Esophagus muscularis mucosa (tissue), 4 donors: ENCODE measurements at regions not wholly inside any gene's neighbourhood (a gene's known extent, or its start where the extent isn't known, plus 50 kb on each side); places are given as distances from the start of the nearest gene placed in this dataset.

Experiments used
- CTCF ChIP-seq, 3 experiments: fragments of 200-600 bp in 2 of 3; fragments of 450-650 bp in 1 of 3; sonication (generic) in 2 of 3; IDR thresholded peaks; one replicate each; pipeline ENCODE4 v1.5.1; 2017 to 2019; ENCODE audit warnings: antibody characterized with exemption in 3 of 3, mild to moderate bottlenecking in 2 of 3, moderate library complexity in 1 of 3
- EP300 ChIP-seq: sonication (generic); formaldehyde crosslinking; IDR thresholded peaks from one replicate; pipeline ENCODE4 v1.6.1; 2017; ENCODE audit warnings: antibody characterized with exemption
- POLR2A ChIP-seq: fragments of 450-650 bp; IDR thresholded peaks from one replicate; pipeline ENCODE4 v1.6.1; 2017; ENCODE audit warnings: antibody characterized with exemption, moderate library complexity, mild to moderate bottlenecking, low read depth
- POLR2AphosphoS5 ChIP-seq, 2 donors: sonication (generic); formaldehyde crosslinking; IDR thresholded peaks; one replicate each; pipeline ENCODE4 v1.6.1; 2017; ENCODE audit warnings: antibody characterized with exemption in 2 of 2

GRCh38 chr16:85550953-85551924, 61.9 kb upstream of the GSE1 start:
- no peak for TF ChIP-seq POLR2AphosphoS5 (IDR thresholded peaks at IDR 0.05)
- TF ChIP-seq CTCF (IDR thresholded peaks at IDR 0.05) = no peak
- no peak for TF ChIP-seq POLR2A
- no peak for TF ChIP-seq EP300
